IPS DF 4.7 (cell line): ENCODE measurements at regions not wholly inside any gene's neighbourhood (a gene's known extent, or its start where the extent isn't known, plus 50 kb on each side); places are given as distances from the start of the nearest gene placed in this dataset.
"Not testable (repeated sequence)": the region's sequence is repeated elsewhere in the genome, so short reads cannot be mapped to it uniquely, and the experiment has no call there.

Source experiments
- DNase-seq: peaks from one replicate; pipeline ENCODE4 v3.0.0-alpha.2; 2013; ENCODE audit warnings: low spot score; ENCODE audit errors: extremely low read depth

GRCh38 chr16:21487956-21488355, 111.4 kb upstream of the METTL9 start:
- not testable (repeated sequence) for DNase-seq

DNA sequence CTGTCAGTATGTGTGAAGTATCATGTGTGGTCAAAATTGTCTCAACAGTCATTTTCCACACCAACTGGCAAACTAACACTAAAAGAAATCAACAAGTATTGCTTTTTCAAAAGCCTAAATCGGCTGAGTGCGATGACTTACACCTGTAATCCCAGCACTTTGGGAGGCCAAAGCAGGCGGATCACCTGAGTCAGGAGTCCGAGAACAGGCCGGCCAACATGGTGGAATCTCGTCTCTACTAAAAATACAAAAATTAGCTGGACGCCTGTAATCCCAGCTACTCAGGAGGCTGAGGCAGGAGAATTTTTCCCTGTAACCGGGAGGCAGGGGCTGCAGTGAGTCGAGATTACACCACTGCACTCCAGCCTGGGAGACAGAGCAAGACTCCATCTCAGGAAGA, 100.3 kb upstream of the METTL9 start:
- not testable (repeated sequence) for DNase-seq

DNA sequence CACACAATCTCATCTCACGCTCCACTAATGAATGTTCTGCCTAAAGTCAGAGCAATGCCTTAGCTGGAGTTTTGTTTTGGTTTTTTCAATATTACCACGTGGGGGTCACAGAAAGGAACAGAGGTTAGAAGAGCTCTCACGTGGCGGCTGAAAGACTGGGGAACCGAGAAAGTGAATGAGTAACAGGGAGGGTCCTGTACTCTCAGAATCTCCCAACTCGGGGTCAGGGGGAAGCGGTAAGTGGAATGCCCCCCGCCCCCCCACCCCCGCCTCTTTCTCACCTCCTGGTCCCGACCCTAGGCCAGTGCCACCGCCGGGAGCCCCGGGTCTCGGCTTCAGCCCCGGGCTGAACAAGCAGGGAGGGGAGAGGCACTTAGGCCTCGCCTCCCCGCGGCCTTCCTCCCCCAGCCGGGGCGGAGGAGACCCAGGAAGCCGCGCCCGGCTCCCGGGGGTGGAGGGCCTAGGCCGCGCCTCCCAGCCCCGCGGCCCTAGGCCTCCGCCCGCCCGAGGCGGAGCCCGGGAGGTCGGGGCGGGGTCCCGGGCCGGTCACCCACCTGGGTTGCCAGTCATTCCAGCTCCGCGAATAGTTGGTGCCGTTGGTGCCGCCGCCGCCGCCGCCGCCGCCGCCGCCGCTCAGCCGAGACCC, 98.0 kb upstream of the METTL9 start:
- not testable (repeated sequence) for DNase-seq

GRCh38 chr16:21501869-21502667, 97.3 kb upstream of the METTL9 start:
- peak; percentile 74 for DNase-seq

DNA sequence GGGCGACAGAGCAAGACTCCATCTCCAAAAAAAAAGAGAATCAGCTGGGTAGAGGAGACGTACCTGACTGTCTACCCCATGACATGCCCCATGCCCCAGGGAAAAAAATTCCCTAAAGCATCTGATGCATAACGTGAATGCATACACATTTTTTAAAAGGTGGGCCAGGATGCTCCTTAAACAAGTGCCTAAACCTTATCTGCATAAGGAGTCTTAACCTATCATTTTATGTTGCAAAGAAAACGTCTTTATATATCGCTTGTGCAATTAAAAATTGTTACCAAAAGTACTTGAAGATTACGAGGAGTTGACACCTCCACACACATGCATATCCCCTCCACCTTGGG, 95.8 kb upstream of the METTL9 start:
- not testable (repeated sequence) for DNase-seq

DNA sequence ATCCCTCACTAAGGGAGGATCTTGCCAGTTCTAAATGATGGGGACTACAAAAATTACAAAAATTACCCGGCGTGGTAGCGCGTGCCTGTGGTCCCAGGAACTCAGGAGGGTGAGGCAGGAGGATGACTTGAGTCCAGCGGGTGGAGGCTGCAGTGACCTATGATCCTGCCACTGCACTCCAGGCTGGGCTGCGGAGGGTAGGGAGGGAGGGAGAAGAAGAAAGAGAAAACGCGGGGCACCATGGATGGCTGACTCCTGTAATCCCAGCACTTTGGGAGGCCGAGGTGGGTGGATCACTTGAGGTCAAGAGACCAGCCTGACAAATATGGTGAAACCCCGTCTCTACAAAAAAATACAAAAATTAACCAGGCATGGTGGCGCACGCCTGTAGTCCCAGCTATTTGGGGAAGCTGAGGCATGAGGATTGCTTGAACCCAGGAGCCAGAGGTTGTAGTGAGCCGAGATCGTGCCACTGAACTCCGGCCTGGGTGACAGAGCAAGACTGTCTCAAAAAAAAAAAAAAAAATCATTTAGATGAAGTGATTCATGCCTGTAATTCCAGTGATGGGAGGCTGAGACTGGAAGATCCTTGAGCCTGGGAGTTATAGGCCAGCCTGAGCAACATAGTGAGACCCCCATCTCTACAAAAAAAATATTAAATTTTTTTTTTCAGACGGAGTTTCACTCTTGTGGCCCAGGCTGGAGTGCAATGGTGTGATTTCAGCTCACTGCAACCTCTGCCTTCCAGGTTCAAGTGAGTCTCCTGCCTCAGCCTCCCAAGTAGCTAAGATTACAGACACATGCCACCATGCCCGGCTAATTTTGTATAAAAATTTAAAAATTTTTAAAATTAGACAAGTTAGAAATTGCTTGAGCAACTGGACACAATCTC, 95.2 kb upstream of the METTL9 start:
- DNase-seq = not testable (repeated sequence)

- DNase-seq = not testable (repeated sequence)
These were observed 93.4 kb upstream of the METTL9 start for GRCh38 chr16:21505751-21506520.

DNA sequence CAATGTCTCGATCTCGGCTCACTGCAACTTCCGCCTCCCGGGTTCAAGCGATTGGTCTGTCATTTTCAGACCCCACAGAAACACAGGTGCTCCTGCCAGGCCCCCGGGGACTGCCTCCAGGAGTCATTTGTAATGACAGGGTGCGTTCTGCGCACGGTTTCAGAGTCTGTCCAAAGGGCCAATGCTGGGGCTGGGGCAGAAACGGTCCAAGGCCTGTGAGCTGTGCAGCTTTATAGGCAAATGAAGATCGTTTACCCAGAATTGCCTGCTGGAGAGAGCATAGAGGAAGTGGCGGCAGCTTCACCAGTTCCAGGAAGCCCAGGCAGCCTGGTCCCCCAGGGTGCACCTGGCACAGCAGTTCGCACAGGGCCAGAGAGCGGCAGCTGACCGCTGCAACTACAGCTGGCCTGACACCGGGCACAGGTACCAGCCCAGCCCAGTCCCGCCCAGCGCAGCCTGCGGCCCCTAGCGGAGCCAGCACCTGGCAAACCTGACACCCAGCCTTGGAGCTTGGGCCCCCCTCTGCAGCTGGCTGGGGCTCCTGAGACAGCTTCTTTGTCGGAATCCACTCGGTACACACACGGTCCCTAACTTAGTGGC, 92.4 kb upstream of the METTL9 start:
- not testable (repeated sequence) for DNase-seq

DNA sequence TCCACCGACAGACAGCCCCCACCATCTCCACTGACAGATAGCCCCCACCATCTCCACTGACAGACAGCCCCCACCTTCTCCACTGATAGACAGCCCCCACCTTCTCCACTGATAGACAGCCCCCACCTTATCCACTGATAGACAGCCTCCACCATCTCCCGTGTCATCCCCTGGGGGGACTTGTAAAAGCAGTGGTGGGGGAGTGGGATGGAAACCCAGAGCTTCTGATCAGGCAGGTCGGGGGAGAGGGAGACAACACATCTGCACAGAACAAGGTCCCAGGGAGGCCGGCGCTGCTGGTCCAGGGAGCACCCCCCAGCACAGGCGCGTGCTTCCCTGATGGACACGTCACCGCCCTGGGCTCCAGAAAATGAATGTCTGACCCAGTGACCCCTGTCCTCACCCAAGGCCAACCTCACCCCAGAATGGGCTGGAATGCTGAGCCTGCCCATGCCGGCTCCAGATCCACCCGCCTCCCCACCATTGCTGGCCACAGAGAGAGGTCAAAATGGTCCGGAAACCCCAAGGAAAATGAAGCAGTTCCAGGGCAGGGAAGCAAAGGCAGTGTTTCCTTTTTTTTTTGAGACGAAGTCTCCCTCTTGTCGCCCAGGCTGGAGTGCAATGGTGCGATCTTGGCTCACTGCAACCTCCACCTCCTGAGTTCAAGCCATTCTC, 91.6 kb upstream of the METTL9 start:
- DNase-seq = not testable (repeated sequence)

DNA sequence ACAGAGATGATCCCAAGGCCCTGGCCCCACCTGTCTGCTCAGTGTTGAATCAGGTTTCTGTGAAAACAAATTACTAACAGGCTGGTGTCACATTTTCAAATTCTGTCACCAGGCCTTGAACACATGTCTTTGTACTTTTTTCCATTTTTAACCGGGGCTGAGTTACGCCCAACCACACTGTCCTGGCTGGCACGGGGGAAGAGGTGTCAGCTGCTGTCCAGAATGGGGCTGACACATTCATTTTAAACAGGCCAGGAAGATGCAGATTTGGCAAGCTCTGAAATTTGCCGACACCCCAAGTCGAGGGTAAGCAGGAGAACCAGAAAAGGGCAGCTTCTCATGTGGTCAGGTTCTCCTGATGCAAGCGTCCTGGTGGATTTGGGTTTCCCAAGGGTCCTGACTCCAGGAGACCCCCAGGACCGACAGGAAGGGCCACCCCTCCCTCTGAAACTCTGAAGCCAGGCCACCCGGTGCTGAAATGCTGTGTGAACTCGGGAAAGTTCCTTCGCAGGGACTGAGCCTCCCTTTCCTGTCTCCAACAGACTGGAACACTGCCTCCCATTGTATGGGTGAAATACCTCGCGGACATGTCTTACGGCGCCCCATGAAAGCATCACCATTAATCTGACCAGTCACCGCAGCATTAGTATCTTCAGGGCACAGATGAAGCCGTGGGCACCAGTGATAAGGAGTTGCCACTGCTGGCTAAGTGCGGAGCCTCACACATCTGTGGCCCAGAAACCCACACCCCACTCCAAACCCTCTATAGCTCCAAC, 90.5 kb upstream of the METTL9 start:
- not testable (repeated sequence) for DNase-seq

DNA sequence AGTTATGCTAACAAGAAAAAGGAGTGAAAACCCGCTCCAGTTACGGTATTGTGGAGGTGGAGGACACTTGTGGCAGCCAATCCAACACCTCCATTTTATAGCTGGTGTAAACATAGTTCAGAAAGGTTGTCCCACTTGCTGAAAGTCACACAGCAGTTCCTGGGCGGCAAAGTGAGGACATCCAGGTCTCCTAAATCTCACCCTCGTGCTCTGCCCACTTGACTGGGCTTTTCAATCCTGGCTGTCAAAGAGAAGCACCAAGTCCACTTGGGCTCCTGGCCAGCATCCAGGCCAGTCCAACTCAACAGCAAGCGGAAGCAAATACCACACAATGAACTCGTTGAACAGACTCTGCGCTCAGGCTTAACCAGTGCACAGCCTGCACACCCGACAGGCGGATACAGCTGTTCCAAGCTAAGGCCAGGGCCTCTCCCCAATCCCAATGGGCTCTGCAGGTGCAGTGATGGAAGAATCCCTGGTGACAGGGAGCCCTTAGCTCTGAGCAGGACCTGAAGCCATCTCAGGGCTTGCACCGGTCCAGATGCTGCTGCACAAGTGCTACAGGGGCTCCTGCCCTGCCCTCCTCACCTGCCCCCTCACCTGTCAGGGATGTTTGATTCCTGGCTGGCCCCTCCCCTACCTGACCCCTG, 89.8 kb upstream of the METTL9 start:
- not testable (repeated sequence) for DNase-seq

DNA sequence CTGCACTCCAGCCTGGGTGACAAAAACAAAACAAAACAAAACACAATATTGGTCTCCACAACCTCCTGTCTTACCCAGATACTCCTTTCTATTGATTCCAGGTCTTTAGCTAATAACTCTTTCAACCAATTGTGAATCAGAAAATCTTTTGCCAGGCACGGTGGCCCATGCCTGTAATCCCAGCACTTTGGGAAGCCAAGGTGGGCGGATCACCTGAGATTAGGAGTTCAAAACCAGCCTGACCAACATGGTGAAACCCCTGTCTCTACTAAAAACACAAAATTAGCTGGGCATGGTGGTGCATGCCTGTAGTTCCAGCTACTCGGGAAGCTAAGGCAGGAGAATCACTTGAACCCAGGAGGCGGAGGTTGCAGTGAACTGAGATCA, 88.5 kb upstream of the METTL9 start:
- not testable (repeated sequence) for DNase-seq

DNA sequence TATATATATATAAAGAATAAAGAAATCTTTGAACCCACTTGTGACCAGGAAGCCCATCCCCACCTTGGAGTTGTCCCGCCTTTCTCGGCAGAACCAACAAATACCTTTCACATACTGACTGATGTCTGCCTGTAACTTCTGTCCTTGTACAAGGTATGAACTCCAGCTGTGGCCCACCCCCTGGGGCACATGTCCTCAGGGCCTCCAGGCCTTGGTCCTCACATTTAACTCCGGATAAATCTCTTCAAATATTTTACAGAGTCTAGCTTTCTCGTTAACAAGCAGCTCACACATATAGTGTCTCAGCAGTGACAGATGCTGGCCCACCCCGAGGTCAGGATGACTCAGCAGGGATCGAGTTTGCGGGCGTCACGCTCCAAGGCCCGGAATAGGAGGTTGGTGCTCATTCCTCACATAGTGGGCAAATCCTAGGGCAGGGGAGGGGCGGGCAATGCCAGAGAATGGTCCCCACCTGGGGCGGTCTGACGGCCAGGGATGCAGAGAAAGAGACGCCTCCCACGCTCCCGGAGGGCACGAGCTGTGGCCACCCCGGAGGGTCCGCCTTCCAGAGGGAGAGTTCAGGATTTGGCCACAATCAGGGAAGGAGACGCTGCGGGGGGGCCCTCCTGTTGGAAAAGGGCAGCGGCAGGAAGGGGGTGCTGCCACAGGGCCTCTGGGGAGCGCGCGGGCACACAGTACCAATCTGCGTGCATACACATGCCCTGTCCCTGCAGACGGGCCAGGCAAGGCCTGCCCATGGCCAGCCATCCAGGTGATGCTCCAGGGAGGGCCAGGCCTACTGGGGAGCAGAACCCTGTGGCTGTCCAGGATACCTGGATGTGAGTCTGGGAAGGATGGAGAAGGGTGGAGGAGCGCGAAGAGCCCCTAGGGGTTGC, 87.8 kb upstream of the METTL9 start:
- not testable (repeated sequence) for DNase-seq

- DNase-seq = not testable (repeated sequence)
These were observed 86.8 kb upstream of the METTL9 start for GRCh38 chr16:21512280-21513192.

- not testable (repeated sequence) for DNase-seq
These were observed 86.0 kb upstream of the METTL9 start for GRCh38 chr16:21513337-21513741.

DNA sequence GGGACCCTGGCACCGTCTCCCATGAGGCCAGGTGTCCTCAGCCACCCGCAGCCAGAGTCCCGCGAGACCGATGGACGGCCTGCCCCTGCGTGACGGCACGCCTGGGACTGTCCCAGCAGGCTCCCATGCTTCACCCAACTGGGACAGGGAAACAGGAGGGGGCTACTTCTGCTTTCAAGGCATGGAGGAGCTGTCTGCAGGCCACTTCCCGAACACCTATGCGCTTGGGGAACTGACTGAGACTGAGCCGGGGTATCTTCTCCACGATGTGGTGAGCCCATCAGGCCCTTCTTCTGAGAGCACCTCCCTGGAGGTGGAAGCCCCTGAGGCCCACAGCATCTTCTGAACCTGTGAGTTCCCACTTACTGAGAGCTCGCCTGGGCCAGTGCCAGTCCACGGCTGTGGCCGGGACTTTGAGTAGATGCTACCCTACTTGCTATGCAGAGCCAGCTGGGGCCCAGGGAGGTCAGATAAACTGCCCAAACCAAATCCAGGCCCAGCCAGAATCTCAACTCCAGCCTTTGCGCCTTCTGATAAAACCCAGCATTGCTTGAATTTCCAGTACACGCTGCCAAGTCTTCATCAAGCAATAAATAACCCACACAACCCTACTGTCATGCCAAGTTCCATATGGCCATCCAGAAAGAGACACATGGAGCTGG, 85.4 kb upstream of the METTL9 start:
- DNase-seq = not testable (repeated sequence)
